Epithelial cell of esophagus (primary cell): ENCODE measurements at regions not wholly inside any gene's neighbourhood (a gene's known extent, or its start where the extent isn't known, plus 50 kb on each side); places are given as distances from the start of the nearest gene placed in this dataset.
A peak's percentile ranks its signal among the peaks of the same experiment; 100 is the strongest.
"Not testable (repeated sequence)": the region's sequence is repeated elsewhere in the genome, so short reads cannot be mapped to it uniquely, and the experiment has no call there.

Experiments
- DNase-seq: peaks from one replicate; pipeline ENCODE4 v3.0.0; 2010; ENCODE audit warnings: low read depth
- H3K4me3 ChIP-seq: 2 replicates; pipeline ENCODE4 v1.5.1; 2011; ENCODE audit warnings: mild to moderate bottlenecking, low read length, control low read depth
- TF ChIP-seq, protein P1 (sequence below): IDR thresholded peaks from 2 replicates; pipeline ENCODE4 v1.5.1; 2011; ENCODE audit warnings: low read depth, mild to moderate bottlenecking, low read length, control low read depth, inconsistent platforms; ENCODE audit not compliant: insufficient read depth; ENCODE audit errors: missing control alignments

DNA sequence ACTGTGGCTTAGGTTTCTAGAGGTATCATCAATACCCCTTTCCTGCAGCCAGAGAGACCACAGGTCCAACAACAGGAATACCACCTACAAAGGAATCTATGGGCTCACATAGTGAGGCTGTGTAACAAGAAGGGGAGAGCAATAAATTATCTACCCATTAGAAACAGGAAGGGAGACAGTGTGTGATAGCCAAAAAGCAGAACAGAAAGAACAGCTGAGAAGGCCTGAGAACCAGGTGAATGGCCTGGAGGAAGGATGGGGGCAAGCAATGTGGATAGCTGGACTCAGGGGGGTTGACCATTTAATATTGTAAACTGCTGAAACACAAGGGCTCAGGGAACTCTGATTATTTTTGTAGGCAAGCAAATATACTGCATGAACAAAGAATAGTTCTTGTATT lies 628.2 kb downstream of the COL12A1 start:
- TF ChIP-seq, protein P1, sequence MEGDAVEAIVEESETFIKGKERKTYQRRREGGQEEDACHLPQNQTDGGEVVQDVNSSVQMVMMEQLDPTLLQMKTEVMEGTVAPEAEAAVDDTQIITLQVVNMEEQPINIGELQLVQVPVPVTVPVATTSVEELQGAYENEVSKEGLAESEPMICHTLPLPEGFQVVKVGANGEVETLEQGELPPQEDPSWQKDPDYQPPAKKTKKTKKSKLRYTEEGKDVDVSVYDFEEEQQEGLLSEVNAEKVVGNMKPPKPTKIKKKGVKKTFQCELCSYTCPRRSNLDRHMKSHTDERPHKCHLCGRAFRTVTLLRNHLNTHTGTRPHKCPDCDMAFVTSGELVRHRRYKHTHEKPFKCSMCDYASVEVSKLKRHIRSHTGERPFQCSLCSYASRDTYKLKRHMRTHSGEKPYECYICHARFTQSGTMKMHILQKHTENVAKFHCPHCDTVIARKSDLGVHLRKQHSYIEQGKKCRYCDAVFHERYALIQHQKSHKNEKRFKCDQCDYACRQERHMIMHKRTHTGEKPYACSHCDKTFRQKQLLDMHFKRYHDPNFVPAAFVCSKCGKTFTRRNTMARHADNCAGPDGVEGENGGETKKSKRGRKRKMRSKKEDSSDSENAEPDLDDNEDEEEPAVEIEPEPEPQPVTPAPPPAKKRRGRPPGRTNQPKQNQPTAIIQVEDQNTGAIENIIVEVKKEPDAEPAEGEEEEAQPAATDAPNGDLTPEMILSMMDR, result no peak
- H3K4me3 ChIP-seq, result no peak overlapping the region
- DNase-seq, result no peak

DNA sequence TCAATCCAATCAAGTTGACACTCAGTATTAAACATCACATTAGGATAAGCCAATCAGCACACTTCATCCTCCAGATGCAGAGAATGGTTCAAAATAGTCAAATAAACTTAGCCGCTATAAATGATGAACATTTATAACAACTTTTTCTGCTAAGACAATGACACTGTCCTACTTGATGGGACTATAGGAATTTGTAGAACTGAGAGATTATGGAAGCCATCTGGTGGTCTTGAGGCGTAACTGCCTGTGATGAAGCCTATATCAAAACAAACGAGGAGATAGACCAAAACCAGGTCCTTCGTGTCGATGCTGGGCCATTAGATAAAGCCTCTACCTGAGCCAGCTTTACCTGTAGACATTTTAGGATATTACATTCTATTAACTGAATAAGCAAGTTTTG lies 631.1 kb downstream of the COL12A1 start:
- H3K4me3 ChIP-seq, result no peak overlapping the region
- peak; percentile 19 for DNase-seq
- TF ChIP-seq, protein P1, result peak; percentile 25

DNA sequence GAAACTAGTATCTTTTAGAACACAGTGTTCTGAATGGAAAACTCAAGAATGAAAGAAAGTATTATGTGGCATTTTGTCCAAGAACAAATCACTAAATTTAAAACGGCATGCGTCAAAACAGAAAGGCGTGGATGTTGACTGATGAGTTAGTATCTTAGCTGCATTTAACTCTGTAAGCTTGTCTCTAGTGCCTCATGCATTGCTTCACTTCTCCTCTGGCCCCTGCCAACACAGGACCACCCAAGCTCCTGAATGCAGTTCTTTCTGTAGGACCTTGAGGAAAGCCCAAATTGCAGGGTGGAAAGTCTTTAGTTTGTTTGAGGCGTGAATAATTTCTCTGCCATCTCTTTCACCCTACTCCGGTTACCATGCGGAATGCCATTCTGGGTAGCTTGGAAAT lies 632.2 kb downstream of the COL12A1 start:
- no peak for DNase-seq
- H3K4me3 ChIP-seq, result no peak overlapping the region
- TF ChIP-seq, protein P1, result no peak

DNA sequence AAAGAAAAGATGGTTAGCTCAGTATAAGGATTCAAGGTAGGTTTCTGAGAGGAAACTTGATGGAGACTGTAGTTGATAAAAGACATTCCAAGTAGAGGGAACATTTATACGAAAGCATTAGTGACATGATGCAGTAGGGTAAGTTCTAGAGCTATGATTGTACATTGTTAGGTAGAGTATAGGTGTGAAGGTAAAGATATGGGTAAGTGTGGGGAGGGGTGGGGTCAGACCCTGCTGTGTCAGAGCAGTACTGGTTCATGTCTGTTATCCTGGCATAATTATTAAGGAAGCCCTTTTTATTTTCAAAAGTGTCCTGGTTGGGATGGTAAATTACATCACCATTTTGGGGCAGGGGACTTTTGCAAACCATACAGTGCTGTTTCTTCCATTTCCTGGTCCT lies 635.8 kb downstream of the COL12A1 start:
- H3K4me3 ChIP-seq, result no peak overlapping the region
- DNase-seq, result no peak
- TF ChIP-seq, protein P1, result no peak

DNA sequence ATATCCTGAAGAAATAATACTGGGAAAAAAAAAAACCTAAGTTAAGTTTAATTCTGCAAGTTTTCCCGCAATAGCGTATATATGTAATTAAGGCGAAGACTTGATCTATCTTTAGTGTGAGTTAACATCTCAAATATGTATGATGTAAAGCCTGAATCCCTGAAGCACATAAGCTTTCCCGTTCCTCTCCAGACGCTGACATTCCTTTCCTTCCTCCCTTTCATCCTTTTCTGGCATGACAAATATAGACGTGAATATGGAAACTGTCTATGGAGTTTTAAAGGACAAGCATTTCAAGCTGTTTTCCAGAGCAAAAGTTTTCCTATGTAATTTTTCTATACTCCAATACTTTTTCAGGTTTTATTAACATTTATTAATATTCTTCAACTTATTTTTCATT lies 637.0 kb downstream of the COL12A1 start:
- no peak overlapping the region for H3K4me3 ChIP-seq
- DNase-seq, result no peak
- TF ChIP-seq, protein P1, result no peak

DNA sequence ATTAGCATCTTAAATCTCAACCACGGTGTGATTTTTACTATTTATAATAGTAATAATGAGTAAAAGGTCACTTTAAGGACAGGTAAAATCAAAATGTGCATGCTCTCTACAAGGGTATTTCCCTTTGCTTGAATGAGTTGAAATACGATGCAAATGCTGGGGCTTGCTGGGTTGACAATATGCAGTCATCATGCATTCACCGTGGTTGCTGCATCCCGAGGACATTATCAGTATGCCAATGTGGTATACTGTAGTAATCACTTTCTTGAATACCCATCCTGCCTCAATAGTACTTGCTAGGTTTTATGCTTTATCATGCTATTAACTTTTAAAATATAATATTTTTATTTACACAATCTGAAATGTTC lies 637.9 kb downstream of the COL12A1 start:
- not testable (repeated sequence) for DNase-seq, H3K4me3 ChIP-seq

DNA sequence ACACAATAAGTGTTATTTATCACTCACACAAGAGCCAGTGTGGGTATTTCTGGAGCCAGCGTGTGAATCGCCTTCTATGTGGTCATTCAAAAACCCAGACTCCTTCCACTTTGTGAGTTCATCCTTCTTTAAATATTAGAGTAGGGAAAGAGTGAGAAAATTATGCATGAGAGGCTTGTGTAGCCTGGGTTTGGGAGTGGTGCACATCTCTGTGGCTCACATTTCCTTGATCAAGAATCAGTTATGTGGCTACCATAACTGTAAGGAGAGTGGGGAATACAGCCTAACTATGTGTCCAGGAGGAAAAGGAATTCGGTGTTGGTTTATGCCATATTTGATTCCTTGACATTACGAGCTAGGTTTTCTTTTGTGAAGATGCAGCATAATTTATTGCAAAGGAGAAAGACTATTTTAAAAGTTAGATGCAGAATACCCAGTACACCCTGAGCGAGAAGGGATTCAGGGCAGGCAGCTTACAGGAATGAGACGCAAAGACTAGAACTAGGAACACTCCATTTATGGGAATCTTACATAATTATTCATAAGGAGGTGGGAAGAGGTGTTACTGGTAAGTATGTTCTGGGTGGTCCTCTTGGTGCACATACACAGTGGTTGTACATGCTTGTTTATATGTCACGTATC lies 638.5 kb downstream of the COL12A1 start:
- DNase-seq, result no peak
- H3K4me3 ChIP-seq, result no peak overlapping the region
- TF ChIP-seq, protein P1, result no peak

DNA sequence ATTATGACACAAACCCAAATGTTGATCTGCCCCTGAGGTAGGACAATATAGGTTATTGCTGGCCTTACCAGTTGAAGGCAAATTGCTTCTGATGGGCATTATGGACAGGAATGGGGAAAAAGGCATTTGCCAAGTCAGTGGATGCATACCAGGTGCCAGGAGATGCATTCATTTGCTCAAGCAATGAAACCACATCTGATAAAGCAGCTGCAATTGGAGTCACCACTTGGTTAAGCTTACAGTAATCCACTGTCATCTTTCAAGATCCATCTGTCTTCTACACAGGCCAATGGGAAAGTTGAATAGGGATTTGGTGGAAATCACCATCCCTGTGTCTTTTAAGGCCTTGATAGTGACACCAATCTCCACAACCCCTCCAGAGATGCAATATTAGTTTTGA lies 648.6 kb downstream of the COL12A1 start:
- no peak overlapping the region for H3K4me3 ChIP-seq
- DNase-seq, result no peak
- TF ChIP-seq, protein P1, result no peak
